ENCODE measurements at regions not wholly inside any gene's neighbourhood (a gene's known extent, or its start where the extent isn't known, plus 50 kb on each side); places are given as distances from the start of the nearest gene placed in this dataset.

- Histone ChIP-seq H3K9me3 (no peaks in the 10 kb centered on the region), H3K27me3 (no peaks in the 10 kb centered on the region), H3K4me1 (ENCODE audit: insufficient read depth) (no peaks in the 10 kb centered on the region), H3K27ac (no peak overlapping the region), H3K36me3 (no peaks in the 10 kb centered on the region), H3K4me3 (no peak overlapping the region)
- intact Hi-C loops (cut with DNase I): no loop called here
- TF ChIP-seq EP300 (IDR thresholded peaks at IDR 0.05): no peak
- no peak for TF ChIP-seq POLR2A (IDR thresholded peaks at IDR 0.05)
- no peak for TF ChIP-seq CTCF (IDR thresholded peaks at IDR 0.05)
- no peak for DNase-seq
- 67 to 69% (median 68%) methylated on average over 2 of the region's 2 CpGs for WGBS, 3 donors
These were observed 154.2 kb upstream of the ZNF366 start for GRCh38 chr5:72661405-72661804.

DNA sequence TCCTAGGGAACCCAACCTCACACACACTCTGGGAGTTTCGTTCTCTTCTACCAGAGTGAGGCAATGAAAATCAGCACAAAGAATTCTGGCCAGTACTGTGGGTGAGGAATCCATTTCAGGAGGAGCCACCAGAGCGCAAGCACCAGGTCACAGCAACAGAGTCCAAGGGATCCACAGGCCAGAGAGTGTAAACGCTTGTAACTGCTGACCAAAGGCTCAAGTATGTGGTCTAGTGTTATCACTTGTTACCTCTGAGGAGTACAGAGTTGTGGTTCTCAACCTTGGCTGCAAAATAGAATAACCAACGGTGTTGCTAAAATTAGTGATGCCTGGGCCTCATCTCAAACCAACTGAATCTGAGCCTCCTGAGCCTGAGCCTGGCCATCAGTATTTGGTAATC lies 152.5 kb upstream of the ZNF366 start:
- Histone ChIP-seq H3K36me3 (no peaks in the 10 kb centered on the region), H3K4me3 (no peak overlapping the region), H3K9me3 (no peaks in the 10 kb centered on the region), H3K27me3 (no peaks in the 10 kb centered on the region), H3K27ac (no peak overlapping the region), H3K4me1 (ENCODE audit: insufficient read depth) (no peaks in the 10 kb centered on the region)
- intact Hi-C loops (cut with DNase I): no loop called here
- 82 to 92% (median 85%) methylated on average over 4 of the region's 4 CpGs for WGBS, 3 donors
- no peak for TF ChIP-seq CTCF (IDR thresholded peaks at IDR 0.05)
- TF ChIP-seq EP300 (IDR thresholded peaks at IDR 0.05): no peak
- no peak for TF ChIP-seq POLR2A (IDR thresholded peaks at IDR 0.05)
- no peak for DNase-seq

- H3K4me3 ChIP-seq: no peak overlapping the region
- H3K27me3 ChIP-seq: no peaks in the 10 kb centered on the region
- no peaks in the 10 kb centered on the region for H3K36me3 ChIP-seq
- intact Hi-C loops (cut with DNase I): no loop called here
- WGBS, 3 donors: 87 to 90% (median 88%) methylated on average over 4 of the region's 4 CpGs
- no peak for TF ChIP-seq EP300 (IDR thresholded peaks at IDR 0.05)
- TF ChIP-seq CTCF (IDR thresholded peaks at IDR 0.05): no peak
- no peak for TF ChIP-seq POLR2A (IDR thresholded peaks at IDR 0.05)
- H3K27ac ChIP-seq: no peak overlapping the region
- no peaks in the 10 kb centered on the region for H3K4me1 ChIP-seq (ENCODE audit: insufficient read depth)
- H3K9me3 ChIP-seq: no peaks in the 10 kb centered on the region
- no peak for DNase-seq
These were observed 151.7 kb upstream of the ZNF366 start for GRCh38 chr5:72658761-72659540.

GRCh38 chr5:72658161-72658560 lies 151.0 kb upstream of the ZNF366 start:
- no peak for DNase-seq
- no peak overlapping the region for H3K4me3 ChIP-seq
- TF ChIP-seq CTCF (IDR thresholded peaks at IDR 0.05) (no peak), EP300 (IDR thresholded peaks at IDR 0.05) (no peak), POLR2A (IDR thresholded peaks at IDR 0.05) (no peak)
- H3K27me3 ChIP-seq: no peaks in the 10 kb centered on the region
- H3K36me3 ChIP-seq: no peaks in the 10 kb centered on the region
- no peak overlapping the region for H3K27ac ChIP-seq
- H3K4me1 ChIP-seq (ENCODE audit: insufficient read depth): no peaks in the 10 kb centered on the region
- H3K9me3 ChIP-seq: no peaks in the 10 kb centered on the region
- 87 to 91% (median 90%) methylated on average over 3 of the region's 3 CpGs for WGBS, 3 donors
- intact Hi-C loops (cut with DNase I): no loop called here

All from ovary (tissue), 7 donors.